ENCODE measurements at regions not wholly inside any gene's neighbourhood (a gene's known extent, or its start where the extent isn't known, plus 50 kb on each side); places are given as distances from the start of the nearest gene placed in this dataset.

- TF ChIP-seq, protein P1, sequence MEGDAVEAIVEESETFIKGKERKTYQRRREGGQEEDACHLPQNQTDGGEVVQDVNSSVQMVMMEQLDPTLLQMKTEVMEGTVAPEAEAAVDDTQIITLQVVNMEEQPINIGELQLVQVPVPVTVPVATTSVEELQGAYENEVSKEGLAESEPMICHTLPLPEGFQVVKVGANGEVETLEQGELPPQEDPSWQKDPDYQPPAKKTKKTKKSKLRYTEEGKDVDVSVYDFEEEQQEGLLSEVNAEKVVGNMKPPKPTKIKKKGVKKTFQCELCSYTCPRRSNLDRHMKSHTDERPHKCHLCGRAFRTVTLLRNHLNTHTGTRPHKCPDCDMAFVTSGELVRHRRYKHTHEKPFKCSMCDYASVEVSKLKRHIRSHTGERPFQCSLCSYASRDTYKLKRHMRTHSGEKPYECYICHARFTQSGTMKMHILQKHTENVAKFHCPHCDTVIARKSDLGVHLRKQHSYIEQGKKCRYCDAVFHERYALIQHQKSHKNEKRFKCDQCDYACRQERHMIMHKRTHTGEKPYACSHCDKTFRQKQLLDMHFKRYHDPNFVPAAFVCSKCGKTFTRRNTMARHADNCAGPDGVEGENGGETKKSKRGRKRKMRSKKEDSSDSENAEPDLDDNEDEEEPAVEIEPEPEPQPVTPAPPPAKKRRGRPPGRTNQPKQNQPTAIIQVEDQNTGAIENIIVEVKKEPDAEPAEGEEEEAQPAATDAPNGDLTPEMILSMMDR (IDR thresholded peaks at IDR 0.05; ENCODE audit: low read length), result no peak
- TF ChIP-seq EZH2 (IDR thresholded peaks at IDR 0.05; ENCODE audit: borderline replicate concordance, low read length), result no peak
These were observed 475.4 kb downstream of the OCA2 start for GRCh38 chr15:27623560-27624305.
